ENCODE measurements at regions not wholly inside any gene's neighbourhood (a gene's known extent, or its start where the extent isn't known, plus 50 kb on each side); places are given as distances from the start of the nearest gene placed in this dataset.

- CTCF ChIA-PET = no interaction called here
- POLR2A ChIA-PET = no interaction called here
- H3K4me3 ChIP-seq (ENCODE audit: low read depth, low read length) = no peak overlapping the region
- TF ChIP-seq CTCF (IDR thresholded peaks at IDR 0.05; ENCODE audit: insufficient read depth, low read length, missing control alignments) = no peak
- no peak for DNase-seq (ENCODE audit: low read depth, low spot score)
Observed at GRCh38 chr16:86215979-86216585, 294.2 kb upstream of the FOXF1 start.

DNA sequence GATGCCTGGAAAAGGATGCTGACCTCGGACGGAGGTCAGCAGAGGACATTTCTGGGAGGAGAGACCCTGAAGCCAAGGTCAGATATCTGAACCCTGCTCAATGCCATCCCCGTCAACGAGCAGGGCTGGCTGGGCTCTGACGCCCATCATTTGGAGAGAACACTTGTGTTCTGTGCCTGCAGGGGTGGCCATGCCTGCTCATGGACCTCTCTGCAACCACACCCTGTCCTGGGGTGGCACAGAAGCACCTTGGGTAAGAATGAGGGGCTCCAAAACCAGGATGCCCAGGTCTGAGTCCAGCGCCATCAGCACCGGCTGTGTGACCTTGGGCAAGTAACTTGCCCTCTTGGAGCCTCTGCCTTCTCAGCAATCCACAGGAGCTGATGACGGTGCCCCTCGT, 293.7 kb upstream of the FOXF1 start:
- ChIA-PET CTCF (no interaction called here), POLR2A (no interaction called here)
- TF ChIP-seq CTCF (IDR thresholded peaks at IDR 0.05; ENCODE audit: insufficient read depth, low read length, missing control alignments) = no peak
- no peak for DNase-seq (ENCODE audit: low read depth, low spot score)
- H3K4me3 ChIP-seq (ENCODE audit: low read depth, low read length) = no peak overlapping the region

- CTCF ChIA-PET = no interaction called here
- no peak for DNase-seq (ENCODE audit: low read depth, low spot score)
- POLR2A ChIA-PET = no interaction called here
- no peak for TF ChIP-seq CTCF (IDR thresholded peaks at IDR 0.05; ENCODE audit: insufficient read depth, low read length, missing control alignments)
- no peak overlapping the region for H3K4me3 ChIP-seq (ENCODE audit: low read depth, low read length)
Observed at GRCh38 chr16:86217001-86217890, 293.1 kb upstream of the FOXF1 start.

- no peak for TF ChIP-seq CTCF (IDR thresholded peaks at IDR 0.05; ENCODE audit: insufficient read depth, low read length, missing control alignments)
- CTCF ChIA-PET = no interaction called here
- POLR2A ChIA-PET = no interaction called here
- no peak for DNase-seq (ENCODE audit: low read depth, low spot score)
- no peak overlapping the region for H3K4me3 ChIP-seq (ENCODE audit: low read depth, low read length)
Observed at GRCh38 chr16:86217891-86218270, 292.4 kb upstream of the FOXF1 start.

- ChIA-PET CTCF (no interaction called here), POLR2A (no interaction called here)
- H3K4me3 ChIP-seq (ENCODE audit: low read depth, low read length) = no peak overlapping the region
- no peak for TF ChIP-seq CTCF (IDR thresholded peaks at IDR 0.05; ENCODE audit: insufficient read depth, low read length, missing control alignments)
- no peak for DNase-seq (ENCODE audit: low read depth, low spot score)
Observed at GRCh38 chr16:86218479-86219170, 291.7 kb upstream of the FOXF1 start.

Data from AG04449 (cell line).